HL-60 (cell line): ENCODE measurements at regions not wholly inside any gene's neighbourhood (a gene's known extent, or its start where the extent isn't known, plus 50 kb on each side); places are given as distances from the start of the nearest gene placed in this dataset.

ENCODE experiments used
- DNase-seq, 2 experiments: peaks; one replicate each; pipeline ENCODE4 v3.0.0-alpha.2; 2010 to 2020; ENCODE audit warnings: low read depth in 1 of 2, low spot score in 1 of 2
- H3K27ac ChIP-seq: fragments of 250-450 bp; sonication (Bioruptor Pico); replicated peaks from 2 replicates; pipeline ENCODE4 v1.5.1; 2020; ENCODE audit warnings: mild to moderate bottlenecking, moderate library complexity
- H3K27me3 ChIP-seq: fragments of 250-450 bp; sonication (Bioruptor Pico); 2 replicates; pipeline ENCODE4 v1.5.1; 2021; ENCODE audit warnings: mild to moderate bottlenecking, moderate library complexity; ENCODE audit not compliant: insufficient read depth, poor library complexity, severe bottlenecking
- H3K4me3 ChIP-seq: replicated peaks from 2 replicates; pipeline ENCODE4 v1.5.1; 2011; ENCODE audit warnings: mild to moderate bottlenecking, control low read depth, low read length; ENCODE audit not compliant: insufficient read depth
- GABPA ChIP-seq: IDR thresholded peaks from 2 replicates; pipeline ENCODE4 v1.6.1; 2012; ENCODE audit warnings: low read depth
- POLR2AphosphoS5 ChIP-seq: IDR thresholded peaks from 2 replicates; pipeline ENCODE4 v1.6.1; 2012; ENCODE audit warnings: low read depth
- SPI1 ChIP-seq: IDR thresholded peaks from 2 replicates; pipeline ENCODE4 v1.6.1; 2012; ENCODE audit warnings: low read depth, mild to moderate bottlenecking, borderline replicate concordance
- TF ChIP-seq, protein P1 (sequence below): IDR thresholded peaks from 2 replicates; pipeline ENCODE4 v1.6.1; 2012; ENCODE audit warnings: low read depth; ENCODE audit not compliant: insufficient replicate concordance
- TF ChIP-seq, protein P2 (sequence below): IDR thresholded peaks from one replicate; pipeline ENCODE4 v1.5.1; 2011; ENCODE audit warnings: low read length, control low read depth, inconsistent platforms; ENCODE audit not compliant: insufficient read depth

- DNase-seq, result no peak
- H3K27ac ChIP-seq, result no peak overlapping the region
- TF ChIP-seq, protein P1, sequence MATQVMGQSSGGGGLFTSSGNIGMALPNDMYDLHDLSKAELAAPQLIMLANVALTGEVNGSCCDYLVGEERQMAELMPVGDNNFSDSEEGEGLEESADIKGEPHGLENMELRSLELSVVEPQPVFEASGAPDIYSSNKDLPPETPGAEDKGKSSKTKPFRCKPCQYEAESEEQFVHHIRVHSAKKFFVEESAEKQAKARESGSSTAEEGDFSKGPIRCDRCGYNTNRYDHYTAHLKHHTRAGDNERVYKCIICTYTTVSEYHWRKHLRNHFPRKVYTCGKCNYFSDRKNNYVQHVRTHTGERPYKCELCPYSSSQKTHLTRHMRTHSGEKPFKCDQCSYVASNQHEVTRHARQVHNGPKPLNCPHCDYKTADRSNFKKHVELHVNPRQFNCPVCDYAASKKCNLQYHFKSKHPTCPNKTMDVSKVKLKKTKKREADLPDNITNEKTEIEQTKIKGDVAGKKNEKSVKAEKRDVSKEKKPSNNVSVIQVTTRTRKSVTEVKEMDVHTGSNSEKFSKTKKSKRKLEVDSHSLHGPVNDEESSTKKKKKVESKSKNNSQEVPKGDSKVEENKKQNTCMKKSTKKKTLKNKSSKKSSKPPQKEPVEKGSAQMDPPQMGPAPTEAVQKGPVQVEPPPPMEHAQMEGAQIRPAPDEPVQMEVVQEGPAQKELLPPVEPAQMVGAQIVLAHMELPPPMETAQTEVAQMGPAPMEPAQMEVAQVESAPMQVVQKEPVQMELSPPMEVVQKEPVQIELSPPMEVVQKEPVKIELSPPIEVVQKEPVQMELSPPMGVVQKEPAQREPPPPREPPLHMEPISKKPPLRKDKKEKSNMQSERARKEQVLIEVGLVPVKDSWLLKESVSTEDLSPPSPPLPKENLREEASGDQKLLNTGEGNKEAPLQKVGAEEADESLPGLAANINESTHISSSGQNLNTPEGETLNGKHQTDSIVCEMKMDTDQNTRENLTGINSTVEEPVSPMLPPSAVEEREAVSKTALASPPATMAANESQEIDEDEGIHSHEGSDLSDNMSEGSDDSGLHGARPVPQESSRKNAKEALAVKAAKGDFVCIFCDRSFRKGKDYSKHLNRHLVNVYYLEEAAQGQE, result no peak
- no peak for TF ChIP-seq SPI1
- no peak for TF ChIP-seq POLR2AphosphoS5
- TF ChIP-seq, protein P2, sequence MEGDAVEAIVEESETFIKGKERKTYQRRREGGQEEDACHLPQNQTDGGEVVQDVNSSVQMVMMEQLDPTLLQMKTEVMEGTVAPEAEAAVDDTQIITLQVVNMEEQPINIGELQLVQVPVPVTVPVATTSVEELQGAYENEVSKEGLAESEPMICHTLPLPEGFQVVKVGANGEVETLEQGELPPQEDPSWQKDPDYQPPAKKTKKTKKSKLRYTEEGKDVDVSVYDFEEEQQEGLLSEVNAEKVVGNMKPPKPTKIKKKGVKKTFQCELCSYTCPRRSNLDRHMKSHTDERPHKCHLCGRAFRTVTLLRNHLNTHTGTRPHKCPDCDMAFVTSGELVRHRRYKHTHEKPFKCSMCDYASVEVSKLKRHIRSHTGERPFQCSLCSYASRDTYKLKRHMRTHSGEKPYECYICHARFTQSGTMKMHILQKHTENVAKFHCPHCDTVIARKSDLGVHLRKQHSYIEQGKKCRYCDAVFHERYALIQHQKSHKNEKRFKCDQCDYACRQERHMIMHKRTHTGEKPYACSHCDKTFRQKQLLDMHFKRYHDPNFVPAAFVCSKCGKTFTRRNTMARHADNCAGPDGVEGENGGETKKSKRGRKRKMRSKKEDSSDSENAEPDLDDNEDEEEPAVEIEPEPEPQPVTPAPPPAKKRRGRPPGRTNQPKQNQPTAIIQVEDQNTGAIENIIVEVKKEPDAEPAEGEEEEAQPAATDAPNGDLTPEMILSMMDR, result no peak
- no peak for TF ChIP-seq GABPA
- no peaks in the 10 kb centered on the region for H3K27me3 ChIP-seq
- H3K4me3 ChIP-seq, result no peak overlapping the region
These were observed 146.1 kb upstream of the VANGL1 start for GRCh38 chr1:115495625-115496024.

DNA sequence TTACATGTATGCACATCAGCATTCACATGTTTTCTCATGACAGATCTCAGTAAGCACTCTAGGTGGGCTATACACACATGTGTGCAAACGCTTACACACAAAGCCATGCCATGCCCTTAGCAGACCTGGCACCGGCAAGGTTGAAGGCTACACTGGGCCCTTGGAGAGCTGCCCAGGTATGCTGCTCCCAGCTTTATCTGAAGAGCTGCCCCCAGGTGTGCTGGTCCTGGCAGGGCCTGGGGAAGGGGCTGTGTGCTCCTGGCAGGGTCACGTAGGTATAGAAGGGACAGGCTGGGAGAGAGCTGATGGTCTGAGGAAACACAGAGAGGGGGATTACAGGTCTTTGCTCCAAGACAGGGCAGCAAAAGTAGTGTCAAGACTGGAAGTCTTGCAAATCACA lies 146.7 kb upstream of the VANGL1 start:
- no peak overlapping the region for H3K27ac ChIP-seq
- no peaks in the 10 kb centered on the region for H3K27me3 ChIP-seq
- no peak overlapping the region for H3K4me3 ChIP-seq
- no peak for DNase-seq
- TF ChIP-seq POLR2AphosphoS5 (no peak), SPI1 (no peak), GABPA (no peak)
- TF ChIP-seq, protein P2, result no peak
- TF ChIP-seq, protein P1, result no peak

DNA sequence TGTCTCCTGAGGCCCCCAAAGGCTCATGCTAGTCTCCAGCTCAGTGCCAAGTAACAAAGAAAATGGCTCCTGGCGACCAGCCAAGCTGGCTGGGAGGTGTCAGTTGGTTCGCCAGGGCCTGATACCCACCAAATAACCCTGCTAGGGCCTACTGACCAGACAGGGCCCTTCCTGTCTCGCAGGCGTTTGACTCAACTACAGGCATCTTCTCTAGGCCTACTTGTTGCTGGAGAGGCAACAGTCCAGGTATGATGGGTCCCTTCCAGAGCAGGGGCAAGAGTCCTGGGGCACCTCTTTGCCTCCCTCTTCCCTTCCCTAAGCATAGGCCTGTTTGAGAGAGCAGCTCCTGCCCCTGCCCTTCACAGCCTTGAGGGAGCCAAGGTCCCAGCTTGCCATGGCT lies 147.9 kb upstream of the VANGL1 start:
- no peak for DNase-seq
- H3K27ac ChIP-seq, result no peak overlapping the region
- TF ChIP-seq, protein P1, result no peak
- TF ChIP-seq GABPA, result no peak
- no peak for TF ChIP-seq SPI1
- TF ChIP-seq POLR2AphosphoS5, result no peak
- TF ChIP-seq, protein P2, result no peak
- no peaks in the 10 kb centered on the region for H3K27me3 ChIP-seq
- H3K4me3 ChIP-seq, result no peak overlapping the region
